NCI-H446 treated with DMSO at 0.1 percent for 48 hours (cell line): ENCODE measurements at regions not wholly inside any gene's neighbourhood (a gene's known extent, or its start where the extent isn't known, plus 50 kb on each side); places are given as distances from the start of the nearest gene placed in this dataset.
"Not testable (repeated sequence)": the region's sequence is repeated elsewhere in the genome, so short reads cannot be mapped to it uniquely, and the experiment has no call there.

Source experiments
- DNase-seq: peaks from one replicate; lab custom pipeline; 2025; lab: John Stamatoyannopoulos, UW

GRCh38 chr3:147237991-147238390 is 168.4 kb downstream of the ZIC4 start:
- no peak for DNase-seq

DNA sequence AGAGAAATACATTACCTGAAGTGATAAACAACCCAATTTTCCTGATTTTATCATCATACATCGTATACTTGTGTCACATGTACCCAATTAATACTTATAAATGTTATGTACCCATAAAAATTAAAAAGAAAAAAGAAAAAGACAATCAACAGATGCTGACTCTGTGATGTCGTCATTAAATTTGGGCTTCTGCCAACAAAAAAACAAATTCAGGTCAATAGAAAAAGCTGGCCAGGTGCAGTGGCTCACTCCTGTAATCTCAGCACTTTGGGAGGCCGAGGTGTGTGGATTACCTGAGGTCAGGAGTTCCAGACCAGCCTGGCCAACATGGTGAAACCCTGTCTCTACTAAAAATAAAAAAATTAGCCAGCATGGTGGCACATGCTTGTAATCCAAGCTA is 174.4 kb downstream of the ZIC4 start:
- not testable (repeated sequence) for DNase-seq

DNA sequence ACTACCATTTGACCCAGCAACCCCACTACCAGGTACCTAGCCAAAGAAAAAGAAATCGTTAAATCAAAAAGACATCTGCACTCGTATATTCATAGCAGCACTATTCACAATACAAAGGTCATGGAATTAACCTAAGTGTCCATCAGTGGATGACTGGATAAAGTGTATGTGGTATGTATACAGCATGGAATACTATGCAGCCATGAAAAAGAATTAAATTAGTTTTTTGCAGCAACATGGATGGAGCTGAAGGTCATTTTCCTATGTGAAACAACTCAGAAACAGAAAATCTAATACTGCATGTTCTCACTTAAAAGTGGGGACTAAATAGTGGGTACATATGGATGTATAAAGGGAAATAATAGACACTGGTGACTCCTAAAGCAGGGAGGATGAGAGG is 175.2 kb downstream of the ZIC4 start:
- DNase-seq = no peak

GRCh38 chr3:147222291-147222690 is 184.1 kb downstream of the ZIC4 start:
- DNase-seq = no peak

GRCh38 chr3:147218965-147219364 is 187.4 kb downstream of the ZIC4 start:
- no peak for DNase-seq

- no peak for DNase-seq
Observed at GRCh38 chr3:147216143-147216673, 190.1 kb downstream of the ZIC4 start.

DNA sequence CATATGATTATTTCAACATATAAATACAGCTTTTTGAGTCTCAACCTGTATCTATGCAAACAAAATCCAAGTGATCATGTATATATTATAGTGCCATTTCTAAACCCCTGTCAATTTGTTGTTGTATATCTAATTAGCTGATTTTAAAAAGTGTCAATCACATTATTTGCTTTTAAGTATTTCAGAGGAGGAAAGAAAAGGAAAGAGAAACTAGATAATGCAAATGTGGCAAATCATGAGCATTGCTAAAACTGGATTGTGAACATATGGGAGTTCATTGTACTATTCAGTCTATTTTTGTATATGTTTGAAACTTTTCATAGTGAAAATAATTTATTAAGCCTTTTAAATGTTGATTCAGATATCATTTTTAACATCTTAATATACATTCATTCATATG is 190.7 kb downstream of the ZIC4 start:
- no peak for DNase-seq

DNA sequence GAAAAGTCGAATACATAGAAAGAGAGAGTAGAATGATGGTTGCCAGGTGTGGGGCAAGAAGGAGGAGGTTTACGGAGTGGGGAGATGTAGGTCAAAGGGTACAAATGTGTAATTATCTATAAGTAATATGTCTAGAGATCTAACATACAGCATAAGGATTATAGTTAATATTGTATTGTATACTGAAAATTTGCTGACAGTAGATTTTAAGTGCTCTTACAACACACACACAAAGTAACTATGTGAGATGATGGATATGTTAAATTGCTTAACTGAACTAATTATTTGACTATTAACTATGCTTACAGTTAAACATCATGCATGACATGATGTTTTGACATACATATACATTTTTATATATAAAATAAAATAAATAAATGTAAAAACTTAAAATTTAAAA is 192.7 kb downstream of the ZIC4 start:
- DNase-seq = no peak

- DNase-seq = no peak
Observed at GRCh38 chr3:147210676-147211075, 195.7 kb downstream of the ZIC4 start.

DNA sequence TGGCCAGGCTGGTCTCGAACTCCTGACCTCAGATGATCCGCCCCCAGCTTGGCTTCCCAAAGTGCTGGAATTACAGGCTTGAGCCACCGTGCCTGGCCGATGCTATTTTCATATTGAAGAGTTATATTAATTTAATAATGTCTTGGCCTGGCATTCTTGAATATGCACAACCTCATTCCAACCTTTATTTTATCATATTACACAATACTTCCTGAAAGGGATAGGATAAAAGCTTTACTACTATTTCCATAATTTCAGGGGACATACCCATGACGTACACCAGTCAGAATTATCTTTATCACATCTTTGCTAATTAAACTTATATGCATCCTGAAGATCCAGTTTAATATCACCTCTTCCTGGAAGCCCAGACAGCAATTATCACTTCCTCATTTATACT is 205.3 kb downstream of the ZIC4 start:
- DNase-seq = no peak

GRCh38 chr3:147200545-147200944 is 205.8 kb downstream of the ZIC4 start:
- no peak for DNase-seq

DNA sequence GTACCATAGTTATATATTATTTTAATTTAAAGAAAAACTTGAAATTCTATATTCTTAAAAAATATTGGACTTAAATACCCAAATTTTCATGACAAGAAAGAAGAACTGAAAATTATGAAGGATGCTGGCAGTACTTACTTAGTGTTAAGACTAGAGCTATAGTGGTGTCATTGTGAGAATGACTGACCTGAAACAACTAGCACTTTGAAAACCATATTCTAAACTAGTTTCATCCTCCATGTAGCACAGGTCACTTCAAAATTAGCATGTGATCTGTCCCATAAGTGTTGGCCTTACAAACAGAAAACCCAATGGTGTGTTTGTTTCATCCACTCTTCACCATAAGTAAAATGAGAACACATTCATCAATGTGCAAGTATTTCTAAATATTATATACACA is 208.6 kb downstream of the ZIC4 start:
- no peak for DNase-seq

- no peak for DNase-seq
Observed at GRCh38 chr3:147195887-147196286, 210.5 kb downstream of the ZIC4 start.

DNA sequence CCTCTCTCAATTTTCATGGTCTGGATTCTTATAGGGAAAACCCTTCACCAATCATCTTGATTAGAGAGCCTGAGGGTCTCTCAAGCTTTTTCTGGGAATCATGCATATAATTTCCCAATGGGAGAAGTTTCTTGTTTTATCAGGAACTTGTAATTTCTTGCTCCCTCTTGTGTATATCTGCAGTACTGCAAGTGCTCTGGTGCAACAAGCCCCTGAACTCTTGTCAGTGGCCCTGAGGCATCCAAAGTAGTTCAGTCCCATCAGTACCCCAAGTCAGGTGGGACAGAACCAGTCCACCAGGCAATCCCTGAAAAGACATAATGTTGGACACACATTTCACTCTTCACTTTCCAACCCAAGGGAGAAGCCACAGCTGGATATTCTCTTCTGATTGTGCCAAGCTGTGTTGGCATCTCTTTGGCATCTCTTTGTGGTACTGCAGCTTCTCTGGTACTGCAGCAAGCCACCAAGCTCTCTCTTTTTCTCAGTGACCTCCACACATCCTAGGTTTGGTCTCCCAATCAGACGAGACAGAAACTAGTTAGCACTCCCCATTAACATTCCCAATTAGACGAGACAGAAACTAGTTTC is 214.5 kb downstream of the ZIC4 start:
- DNase-seq = peak; percentile 8

DNA sequence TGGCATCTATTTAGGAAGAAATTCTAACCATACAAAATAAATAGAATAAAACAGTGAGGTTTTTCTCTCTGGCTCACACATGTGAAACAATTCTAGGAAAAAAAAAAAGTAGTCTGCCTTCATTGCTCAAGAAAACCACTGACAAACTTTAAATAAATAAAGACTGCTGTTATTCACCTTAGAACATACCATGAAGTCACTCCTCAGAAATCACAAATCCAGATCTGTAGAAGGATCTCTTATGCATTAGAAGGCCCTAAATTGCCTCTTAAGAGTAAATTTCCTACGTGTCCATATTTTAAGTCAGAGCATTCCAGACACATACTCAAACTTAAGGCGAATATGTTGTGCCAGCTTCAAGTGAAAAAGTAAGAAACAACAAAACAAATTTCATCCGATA is 217.3 kb downstream of the ZIC4 start:
- no peak for DNase-seq

GRCh38 chr3:147187687-147188086 is 218.7 kb downstream of the ZIC4 start:
- no peak for DNase-seq

DNA sequence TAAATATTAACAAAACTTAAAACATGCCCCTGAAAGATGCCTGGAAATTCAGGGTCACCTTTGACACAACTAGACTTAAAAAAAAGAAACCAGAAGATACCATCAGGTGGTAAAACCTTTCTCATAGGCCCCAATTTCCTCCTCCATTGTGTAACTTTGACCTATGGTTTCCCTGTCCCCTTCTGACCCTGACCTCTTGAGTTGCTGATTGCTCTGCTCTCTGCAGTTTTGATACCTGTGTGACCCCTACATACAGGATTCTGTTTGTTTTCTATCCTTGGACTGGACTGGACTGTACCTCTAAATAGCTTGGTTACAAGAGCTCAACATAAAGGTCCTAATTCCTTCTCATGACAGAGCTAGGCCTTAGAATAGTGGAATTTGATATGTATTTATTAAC is 220.6 kb downstream of the ZIC4 start:
- no peak for DNase-seq

DNA sequence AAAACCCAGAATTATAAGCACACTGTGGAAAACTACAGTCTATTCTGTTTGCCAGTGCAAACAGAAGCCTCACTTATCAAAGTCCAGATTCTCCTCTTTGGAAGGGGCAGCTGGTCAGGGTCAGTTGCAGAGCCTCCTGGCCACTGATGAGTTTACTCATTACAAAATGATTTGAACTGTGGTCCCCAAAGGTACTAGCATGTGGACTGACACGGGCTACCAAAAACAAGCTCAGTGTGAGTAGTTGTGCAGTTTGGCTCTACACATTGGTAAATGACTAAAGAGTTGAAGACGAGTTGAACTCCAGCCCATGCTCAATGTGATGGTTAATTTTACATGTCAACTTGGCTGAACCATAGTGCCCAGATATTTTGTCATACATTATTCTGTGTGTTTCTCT is 221.5 kb downstream of the ZIC4 start:
- no peak for DNase-seq

GRCh38 chr3:147173257-147173656 is 233.1 kb downstream of the ZIC4 start:
- DNase-seq = no peak

DNA sequence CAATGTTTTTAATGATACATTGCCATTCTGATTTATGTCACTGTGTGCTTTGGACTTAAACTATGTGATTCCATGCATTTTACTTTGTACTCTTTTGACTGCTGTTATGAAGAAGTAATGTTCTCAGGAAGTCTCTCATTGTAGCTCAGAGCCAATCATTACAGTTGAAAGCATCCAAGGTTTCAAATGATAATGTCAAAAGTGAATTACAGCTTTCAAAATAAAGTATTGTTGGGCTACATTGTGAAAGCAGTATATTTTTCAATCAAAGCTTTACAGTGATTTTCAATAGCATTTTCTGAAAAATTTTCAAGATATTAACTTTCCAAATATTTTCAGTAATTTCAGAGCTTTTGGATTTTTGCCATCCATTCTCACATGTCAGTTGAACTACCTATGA is 243.6 kb downstream of the ZIC4 start:
- DNase-seq = no peak

DNA sequence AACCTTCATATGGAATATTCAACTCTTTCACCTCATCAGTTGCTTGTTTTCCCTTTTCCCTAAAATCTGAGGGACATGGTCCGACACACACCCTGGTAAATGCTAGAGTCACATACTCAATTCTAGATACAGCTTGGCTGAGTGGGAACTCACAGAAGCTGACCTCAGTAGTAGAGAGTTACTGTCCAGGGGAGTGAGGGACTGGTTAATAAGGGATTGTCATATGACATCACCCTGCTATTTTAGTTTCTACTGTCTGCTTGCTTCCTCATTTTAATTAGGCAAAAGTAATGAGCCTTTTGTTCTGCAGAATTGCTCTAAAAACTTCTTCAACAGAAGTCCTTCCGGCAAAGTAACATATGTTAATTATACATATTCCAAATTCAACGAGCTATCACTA is 244.5 kb downstream of the ZIC4 start:
- no peak for DNase-seq

DNA sequence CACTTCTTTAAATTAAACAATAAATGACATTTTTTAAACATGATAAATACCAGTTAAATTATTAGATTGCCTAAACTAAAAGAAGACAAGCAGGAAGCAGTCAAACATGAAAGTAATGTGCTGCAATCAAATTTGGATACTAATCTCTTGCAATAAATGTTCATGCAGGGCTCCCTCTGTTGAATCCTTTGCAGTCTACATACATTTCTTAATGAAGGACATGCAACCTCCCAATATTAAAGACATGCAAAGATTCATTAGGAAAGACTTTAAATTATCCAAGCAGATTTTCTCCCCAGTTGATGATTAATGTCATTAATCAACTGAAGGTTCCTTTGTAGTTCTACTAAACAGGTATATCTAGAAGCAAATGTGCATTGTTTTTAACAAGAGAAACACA is 245.4 kb downstream of the ZIC4 start:
- DNase-seq = no peak

- no peak for DNase-seq
Observed at GRCh38 chr3:147159141-147159540, 247.2 kb downstream of the ZIC4 start.

DNA sequence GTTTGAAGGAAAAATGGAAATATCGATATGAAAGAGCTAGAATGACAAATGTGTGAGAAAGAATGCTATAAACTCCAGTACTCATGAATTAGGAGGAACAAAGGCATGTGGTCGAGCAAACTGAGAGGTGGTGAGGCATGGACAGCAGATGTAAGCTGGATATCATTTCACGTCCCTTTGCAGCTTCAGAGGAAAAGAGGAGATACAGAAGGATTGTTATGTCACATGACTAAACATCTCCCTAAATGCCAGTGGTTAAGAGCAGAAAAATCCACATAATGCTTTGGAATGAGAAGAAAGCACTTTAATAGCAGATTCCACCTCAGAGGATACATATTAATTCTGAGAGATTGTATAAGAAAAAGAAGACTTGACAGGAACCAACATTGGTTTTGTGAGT is 248.7 kb downstream of the ZIC4 start:
- no peak for DNase-seq

- DNase-seq = not testable (repeated sequence)
Observed at GRCh38 chr3:147154988-147155387, 251.4 kb downstream of the ZIC4 start.
